ENCODE measurements at regions not wholly inside any gene's neighbourhood (a gene's known extent, or its start where the extent isn't known, plus 50 kb on each side); places are given as distances from the start of the nearest gene placed in this dataset.

GRCh38 chr7:155928583-155928982, 116.3 kb upstream of the SHH start:
- FAIRE-seq (no peak), DNase-seq (ENCODE audit: insufficient read length, low spot score) (no peak)
- TF ChIP-seq CTCF (IDR thresholded peaks at IDR 0.05; ENCODE audit: insufficient read depth, missing control alignments): no peak

- DNase-seq (ENCODE audit: insufficient read length, low spot score) (no peak), FAIRE-seq (no peak)
- no peak for TF ChIP-seq CTCF (IDR thresholded peaks at IDR 0.05; ENCODE audit: insufficient read depth, missing control alignments)
Observed at GRCh38 chr7:155927905-155928304, 115.6 kb upstream of the SHH start.

- DNase-seq (ENCODE audit: insufficient read length, low spot score): no peak
- FAIRE-seq: no peak
- no peak for TF ChIP-seq CTCF (IDR thresholded peaks at IDR 0.05; ENCODE audit: insufficient read depth, missing control alignments)
Observed at GRCh38 chr7:155925682-155926081, 113.4 kb upstream of the SHH start.

GRCh38 chr7:155922067-155922816, 110.0 kb upstream of the SHH start:
- FAIRE-seq (no peak), DNase-seq (ENCODE audit: insufficient read length, low spot score) (no peak)
- no peak for TF ChIP-seq CTCF (IDR thresholded peaks at IDR 0.05; ENCODE audit: insufficient read depth, missing control alignments)

GRCh38 chr7:155921804-155922066, 109.5 kb upstream of the SHH start:
- no peak for TF ChIP-seq CTCF (IDR thresholded peaks at IDR 0.05; ENCODE audit: insufficient read depth, missing control alignments)
- DNase-seq (ENCODE audit: insufficient read length, low spot score) (no peak), FAIRE-seq (no peak)

GRCh38 chr7:155921086-155921803, 109.0 kb upstream of the SHH start:
- FAIRE-seq (no peak), DNase-seq (ENCODE audit: insufficient read length, low spot score) (no peak)
- no peak for TF ChIP-seq CTCF (IDR thresholded peaks at IDR 0.05; ENCODE audit: insufficient read depth, missing control alignments)

GRCh38 chr7:155920068-155920461, 107.8 kb upstream of the SHH start:
- DNase-seq (ENCODE audit: insufficient read length, low spot score): no peak
- FAIRE-seq: no peak
- no peak for TF ChIP-seq CTCF (IDR thresholded peaks at IDR 0.05; ENCODE audit: insufficient read depth, missing control alignments)

Measured in D721Med (cell line).